ENCODE measurements at regions not wholly inside any gene's neighbourhood (a gene's known extent, or its start where the extent isn't known, plus 50 kb on each side); places are given as distances from the start of the nearest gene placed in this dataset.

GRCh38 chr6:80439721-80440470 is 333.4 kb downstream of the BCKDHB start:
- TF ChIP-seq CTCF (IDR thresholded peaks at IDR 0.05; ENCODE audit: low read length) (no peak), EZH2 (IDR thresholded peaks at IDR 0.05; ENCODE audit: borderline replicate concordance, low read length) (no peak)

All from OCI-LY1 (cell line).